Osteoblast (primary cell): ENCODE measurements at regions not wholly inside any gene's neighbourhood (a gene's known extent, or its start where the extent isn't known, plus 50 kb on each side); places are given as distances from the start of the nearest gene placed in this dataset.
"Not testable (repeated sequence)": the region's sequence is repeated elsewhere in the genome, so short reads cannot be mapped to it uniquely, and the experiment has no call there.

Source experiments
- DNase-seq: peaks from one replicate; pipeline ENCODE4 v3.0.0; 2011; ENCODE audit warnings: low spot score, mixed read lengths; ENCODE audit not compliant: insufficient read length; ENCODE audit errors: missing footprints
- H2AFZ ChIP-seq: 2 replicates; pipeline ENCODE4 v1.6.0; 2011; ENCODE audit warnings: mild to moderate bottlenecking, low read length
- H3K27ac ChIP-seq: 2 replicates; pipeline ENCODE4 v1.5.1; 2011; ENCODE audit warnings: mild to moderate bottlenecking, low read depth, low read length, moderate library complexity
- H3K27me3 ChIP-seq: 2 replicates; pipeline ENCODE4 v1.6.0; 2012; ENCODE audit warnings: mild to moderate bottlenecking, control low read depth, inconsistent platforms, low read length, moderate library complexity; ENCODE audit not compliant: insufficient read depth
- H3K36me3 ChIP-seq: 2 replicates; pipeline ENCODE4 v1.5.1; 2011; ENCODE audit warnings: mild to moderate bottlenecking, low read length, control low read depth, moderate library complexity; ENCODE audit not compliant: insufficient read depth
- H3K4me1 ChIP-seq: 2 replicates; pipeline ENCODE4 v1.5.1; 2011; ENCODE audit warnings: mild to moderate bottlenecking, low read length, control low read depth, moderate library complexity; ENCODE audit not compliant: insufficient read depth
- H3K4me2 ChIP-seq: 2 replicates; pipeline ENCODE4 v1.6.0; 2011; ENCODE audit warnings: mild to moderate bottlenecking, low read length; ENCODE audit not compliant: insufficient read depth
- H3K4me3 ChIP-seq: fragments of 200-600 bp; sonication (generic); 3 replicates; pipeline ENCODE4 v1.5.1; 2012; ENCODE audit warnings: mild to moderate bottlenecking, low read length, inconsistent platforms; ENCODE audit not compliant: insufficient read depth
- H3K79me2 ChIP-seq: 2 replicates; pipeline ENCODE4 v1.6.0; 2012; ENCODE audit warnings: mild to moderate bottlenecking, low read length, control low read depth, inconsistent platforms; ENCODE audit not compliant: insufficient read depth
- H3K9me3 ChIP-seq: 2 replicates; pipeline ENCODE4 v1.5.1; 2011; ENCODE audit warnings: low read depth, low read length, control low read depth
- H4K20me1 ChIP-seq: 2 replicates; pipeline ENCODE4 v1.6.0; 2012; ENCODE audit warnings: mild to moderate bottlenecking, low read length, control low read depth; ENCODE audit not compliant: insufficient read depth

- not testable (repeated sequence) for H3K79me2 ChIP-seq, H2AFZ ChIP-seq, H3K4me2 ChIP-seq, H4K20me1 ChIP-seq, H3K4me1 ChIP-seq, H3K36me3 ChIP-seq, H3K9me3 ChIP-seq, H3K27me3 ChIP-seq, H3K27ac ChIP-seq, DNase-seq, H3K4me3 ChIP-seq
Observed at GRCh38 chr3:125775606-125776294, 180.5 kb upstream of the OSBPL11 start.

DNA sequence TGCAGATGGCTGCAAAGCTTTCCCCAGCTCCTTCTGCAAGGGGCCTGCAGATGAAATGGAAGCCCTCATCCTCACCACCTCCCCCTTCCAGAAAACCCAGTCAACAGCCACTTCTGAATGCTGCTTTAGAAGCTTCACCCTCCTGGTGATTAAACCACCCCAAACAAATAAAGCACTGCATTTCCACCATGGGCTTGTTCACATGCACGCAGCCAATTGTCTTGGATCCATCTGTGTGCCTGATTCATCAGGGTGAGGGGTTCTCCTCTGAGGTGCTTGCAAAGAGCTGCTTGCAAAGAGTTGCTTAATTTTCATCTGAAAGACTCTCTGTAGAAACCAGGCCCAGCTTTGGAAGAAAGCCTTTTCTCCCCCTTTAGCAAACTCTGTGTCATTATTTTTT lies 184.0 kb upstream of the OSBPL11 start:
- H3K27me3 ChIP-seq, H3K4me3 ChIP-seq: not testable (repeated sequence)

GRCh38 chr3:125779918-125780317 lies 184.6 kb upstream of the OSBPL11 start:
- H3K79me2 ChIP-seq, H3K4me1 ChIP-seq, DNase-seq, H3K4me3 ChIP-seq, H3K27ac ChIP-seq, H2AFZ ChIP-seq, H4K20me1 ChIP-seq, H3K9me3 ChIP-seq, H3K27me3 ChIP-seq, H3K36me3 ChIP-seq, H3K4me2 ChIP-seq: not testable (repeated sequence)

More for the DNA sequence above, 184.0 kb upstream of the OSBPL11 start:
- H4K20me1 ChIP-seq, H3K4me1 ChIP-seq, H2AFZ ChIP-seq, H3K9me3 ChIP-seq, H3K36me3 ChIP-seq, DNase-seq, H3K27ac ChIP-seq, H3K4me2 ChIP-seq, H3K79me2 ChIP-seq: not testable (repeated sequence)

GRCh38 chr3:125781678-125782077 lies 186.4 kb upstream of the OSBPL11 start:
- DNase-seq, H3K79me2 ChIP-seq, H3K4me1 ChIP-seq, H4K20me1 ChIP-seq, H3K27me3 ChIP-seq, H2AFZ ChIP-seq, H3K27ac ChIP-seq, H3K4me3 ChIP-seq, H3K36me3 ChIP-seq, H3K9me3 ChIP-seq, H3K4me2 ChIP-seq: not testable (repeated sequence)

DNA sequence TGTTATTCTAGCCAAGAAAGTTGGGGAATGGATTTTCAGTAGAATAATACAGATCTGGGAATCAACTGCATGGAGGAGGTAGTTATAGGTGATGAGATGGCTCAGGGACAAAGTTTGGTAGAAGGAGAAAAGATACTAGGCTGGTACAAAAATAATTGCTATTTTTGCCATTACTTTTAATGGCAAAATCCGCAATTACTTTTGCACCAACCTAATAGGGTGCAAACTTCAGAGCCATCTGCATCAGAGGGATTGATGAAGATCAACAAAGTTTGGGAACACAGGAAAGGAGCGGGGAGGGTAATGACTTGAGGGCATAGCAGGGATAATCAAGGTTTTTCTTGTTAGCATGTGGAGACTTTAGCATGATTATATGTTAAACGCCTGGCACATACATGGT lies 178.7 kb upstream of the ROPN1B start:
- H3K4me3 ChIP-seq, H3K36me3 ChIP-seq, H2AFZ ChIP-seq, H3K27ac ChIP-seq, H3K27me3 ChIP-seq, H3K9me3 ChIP-seq, H3K79me2 ChIP-seq, H3K4me1 ChIP-seq, H4K20me1 ChIP-seq, DNase-seq, H3K4me2 ChIP-seq: not testable (repeated sequence)

DNA sequence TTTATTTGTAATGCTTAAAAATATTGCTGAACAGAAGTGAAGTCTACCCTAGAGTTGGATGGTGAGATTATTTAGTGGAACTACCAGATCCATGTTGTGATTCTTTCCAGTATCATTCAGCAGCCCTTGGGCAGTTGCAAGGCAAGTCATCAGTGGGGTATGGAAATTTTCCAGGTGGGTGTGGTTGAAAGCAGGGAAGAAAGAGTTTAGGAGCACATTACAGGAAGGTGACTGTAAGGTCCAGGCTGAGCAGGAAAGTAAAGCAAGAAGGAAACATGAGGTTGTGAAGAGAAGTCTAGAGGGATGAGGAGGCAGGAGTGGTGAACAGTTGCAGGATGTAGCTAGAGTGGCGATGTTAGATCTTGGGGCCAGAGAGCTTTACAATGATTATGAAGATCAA lies 178.0 kb upstream of the ROPN1B start:
- not testable (repeated sequence) for H3K4me3 ChIP-seq, H3K4me1 ChIP-seq, H3K27ac ChIP-seq, H3K27me3 ChIP-seq, H3K79me2 ChIP-seq, H3K4me2 ChIP-seq, H3K36me3 ChIP-seq, H2AFZ ChIP-seq, DNase-seq, H3K9me3 ChIP-seq, H4K20me1 ChIP-seq

GRCh38 chr3:125810010-125810409 lies 159.0 kb upstream of the ROPN1B start:
- not testable (repeated sequence) for H4K20me1 ChIP-seq, H2AFZ ChIP-seq, H3K4me1 ChIP-seq, DNase-seq, H3K36me3 ChIP-seq, H3K4me2 ChIP-seq, H3K4me3 ChIP-seq, H3K27me3 ChIP-seq, H3K79me2 ChIP-seq, H3K27ac ChIP-seq, H3K9me3 ChIP-seq

GRCh38 chr3:125822175-125822574 lies 146.8 kb upstream of the ROPN1B start:
- H3K36me3 ChIP-seq, H3K4me3 ChIP-seq, H3K4me2 ChIP-seq, H3K9me3 ChIP-seq, H4K20me1 ChIP-seq, H3K4me1 ChIP-seq, H3K27me3 ChIP-seq, H3K79me2 ChIP-seq, DNase-seq, H2AFZ ChIP-seq: not testable (repeated sequence)
- peak overlapping the region; percentile 73 for H3K27ac ChIP-seq

DNA sequence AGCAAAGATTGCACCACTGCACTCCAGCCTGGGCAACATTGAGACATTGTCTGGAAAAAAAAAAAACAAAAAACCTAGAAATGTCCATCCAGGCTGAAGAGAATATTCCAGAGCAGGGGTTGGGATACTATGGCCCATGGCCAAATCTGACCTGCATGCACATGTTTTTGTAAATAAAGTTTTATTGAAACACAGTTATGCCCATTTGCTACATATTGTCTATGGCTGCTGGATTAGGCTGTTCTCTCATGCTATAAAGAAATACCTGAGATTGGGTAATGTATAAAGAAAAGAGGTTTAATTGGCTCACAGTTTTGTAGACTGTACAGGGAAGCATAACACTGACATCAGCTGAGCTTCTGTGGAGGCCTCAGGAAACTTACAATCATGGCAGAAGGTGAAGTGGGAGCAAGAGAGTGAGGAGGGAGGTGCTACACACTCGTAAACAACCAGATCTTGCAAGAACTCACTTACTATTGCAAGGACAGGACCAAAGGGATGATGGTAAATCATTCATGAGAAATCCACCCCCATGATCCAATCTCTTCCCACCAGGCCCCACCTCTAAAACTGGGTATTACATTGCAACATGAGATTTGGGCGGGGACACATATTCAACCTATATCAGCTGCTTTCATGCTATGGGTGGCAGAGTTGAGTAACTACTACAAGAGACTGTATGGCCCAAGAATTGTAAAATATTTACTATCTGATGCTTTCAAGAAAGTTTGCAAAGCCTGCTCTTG lies 137.8 kb upstream of the ROPN1B start:
- not testable (repeated sequence) for H3K4me1 ChIP-seq, H4K20me1 ChIP-seq, H3K4me3 ChIP-seq, H3K4me2 ChIP-seq, H3K27ac ChIP-seq, H3K79me2 ChIP-seq, H3K36me3 ChIP-seq, H2AFZ ChIP-seq, DNase-seq, H3K9me3 ChIP-seq, H3K27me3 ChIP-seq
